ENCODE measurements at regions not wholly inside any gene's neighbourhood (a gene's known extent, or its start where the extent isn't known, plus 50 kb on each side); places are given as distances from the start of the nearest gene placed in this dataset.
A peak's percentile ranks its signal among the peaks of the same experiment; 100 is the strongest.

DNA sequence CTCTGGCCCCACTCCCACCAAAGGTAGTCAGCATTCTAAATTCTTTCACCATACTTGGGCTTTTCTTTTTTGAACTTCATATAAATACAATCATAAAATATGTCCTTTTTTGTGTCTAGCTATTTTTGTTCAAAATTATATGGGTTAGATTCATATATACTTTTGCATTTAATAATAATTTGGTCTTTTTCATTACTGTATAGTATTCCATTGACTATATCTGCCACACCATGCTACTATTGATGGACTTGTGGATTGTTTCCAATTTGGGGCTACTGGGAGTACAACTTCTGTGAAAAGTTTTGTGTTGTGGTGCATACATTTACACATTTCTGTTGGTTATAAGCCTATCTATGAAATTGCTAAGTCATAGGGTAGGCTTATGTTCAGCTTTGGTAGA lies 85.7 kb downstream of the GLUL start:
- H3K27me3 Mint-ChIP-seq, result no peaks in the 10 kb centered on the region
- DNase-seq (ENCODE audit: extremely low spot score, unreplicated experiment), result no peak
- no peak overlapping the region for H3K27ac Mint-ChIP-seq
- H3K36me3 Mint-ChIP-seq, result no peaks in the 10 kb centered on the region
- no peak overlapping the region for H3K4me3 Mint-ChIP-seq
- no peaks in the 10 kb centered on the region for H3K9me3 Mint-ChIP-seq
- peaks cover 31% of the 10 kb centered on the region for H3K4me1 Mint-ChIP-seq (ENCODE audit: unreplicated experiment)
- TF ChIP-seq, protein P1, sequence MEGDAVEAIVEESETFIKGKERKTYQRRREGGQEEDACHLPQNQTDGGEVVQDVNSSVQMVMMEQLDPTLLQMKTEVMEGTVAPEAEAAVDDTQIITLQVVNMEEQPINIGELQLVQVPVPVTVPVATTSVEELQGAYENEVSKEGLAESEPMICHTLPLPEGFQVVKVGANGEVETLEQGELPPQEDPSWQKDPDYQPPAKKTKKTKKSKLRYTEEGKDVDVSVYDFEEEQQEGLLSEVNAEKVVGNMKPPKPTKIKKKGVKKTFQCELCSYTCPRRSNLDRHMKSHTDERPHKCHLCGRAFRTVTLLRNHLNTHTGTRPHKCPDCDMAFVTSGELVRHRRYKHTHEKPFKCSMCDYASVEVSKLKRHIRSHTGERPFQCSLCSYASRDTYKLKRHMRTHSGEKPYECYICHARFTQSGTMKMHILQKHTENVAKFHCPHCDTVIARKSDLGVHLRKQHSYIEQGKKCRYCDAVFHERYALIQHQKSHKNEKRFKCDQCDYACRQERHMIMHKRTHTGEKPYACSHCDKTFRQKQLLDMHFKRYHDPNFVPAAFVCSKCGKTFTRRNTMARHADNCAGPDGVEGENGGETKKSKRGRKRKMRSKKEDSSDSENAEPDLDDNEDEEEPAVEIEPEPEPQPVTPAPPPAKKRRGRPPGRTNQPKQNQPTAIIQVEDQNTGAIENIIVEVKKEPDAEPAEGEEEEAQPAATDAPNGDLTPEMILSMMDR (conservative IDR thresholded peaks at IDR 0.05), result no peak

DNA sequence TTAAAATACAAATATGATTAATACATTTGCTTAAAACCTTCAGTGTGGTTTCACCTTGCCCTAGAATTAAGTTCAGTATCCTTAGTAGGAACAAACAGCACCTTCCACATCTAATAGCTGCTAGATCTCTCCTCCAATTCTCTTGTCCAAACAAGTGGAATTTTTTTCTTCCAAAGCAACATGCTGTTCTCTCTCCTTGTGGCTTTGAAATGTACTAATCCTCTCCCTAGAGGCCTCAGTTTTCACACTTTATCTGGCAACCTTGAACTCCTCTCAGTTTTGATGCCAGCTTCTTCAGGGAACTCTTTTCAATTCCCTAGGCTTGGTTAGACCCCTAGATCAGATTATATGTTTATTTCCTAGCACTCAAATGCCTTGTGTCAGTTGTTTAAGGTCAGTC lies 87.0 kb downstream of the GLUL start:
- peaks cover 35% of the 10 kb centered on the region for H3K4me1 Mint-ChIP-seq (ENCODE audit: unreplicated experiment)

DNA sequence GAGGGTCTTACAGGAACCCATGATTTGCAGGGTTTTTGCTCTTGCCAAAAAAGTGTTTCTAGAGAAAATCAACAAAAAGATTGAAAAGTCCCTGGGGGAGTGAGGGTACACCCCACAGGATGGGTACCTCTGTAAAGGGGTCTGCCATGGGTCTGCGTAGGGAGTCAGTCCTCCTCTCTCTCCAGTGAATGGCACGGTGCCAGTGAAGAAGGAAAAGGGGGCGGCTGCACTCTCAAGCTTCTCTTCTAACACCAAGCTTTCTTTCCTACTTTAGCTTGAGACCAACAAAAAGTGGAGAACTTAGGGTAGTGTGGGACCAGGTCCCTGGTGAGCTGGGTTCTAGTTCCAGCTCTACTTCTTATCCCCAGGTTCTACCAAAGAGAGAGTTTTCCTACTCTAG lies 87.4 kb downstream of the GLUL start:
- Mint-ChIP-seq H3K36me3 (no peaks in the 10 kb centered on the region), H3K27ac (no peak overlapping the region), H3K4me3 (no peak overlapping the region), H3K4me1 (ENCODE audit: unreplicated experiment) (peaks cover 31% of the 10 kb centered on the region), H3K9me3 (no peaks in the 10 kb centered on the region), H3K27me3 (no peaks in the 10 kb centered on the region)
- DNase-seq (ENCODE audit: extremely low spot score, unreplicated experiment), result no peak
- TF ChIP-seq, protein P1 (conservative IDR thresholded peaks at IDR 0.05), result no peak

More for the DNA sequence above, 87.0 kb downstream of the GLUL start:
- Mint-ChIP-seq H3K9me3 (no peaks in the 10 kb centered on the region), H3K27ac (no peak overlapping the region), H3K27me3 (no peaks in the 10 kb centered on the region), H3K4me3 (no peak overlapping the region), H3K36me3 (no peaks in the 10 kb centered on the region)
- DNase-seq (ENCODE audit: extremely low spot score, unreplicated experiment), result no peak
- TF ChIP-seq, protein P1 (conservative IDR thresholded peaks at IDR 0.05), result no peak

- no peaks in the 10 kb centered on the region for H3K27me3 Mint-ChIP-seq
- no peaks in the 10 kb centered on the region for H3K36me3 Mint-ChIP-seq
- peaks cover 31% of the 10 kb centered on the region for H3K4me1 Mint-ChIP-seq (ENCODE audit: unreplicated experiment)
- no peaks in the 10 kb centered on the region for H3K9me3 Mint-ChIP-seq
- no peak overlapping the region for H3K4me3 Mint-ChIP-seq
- TF ChIP-seq, protein P1 (conservative IDR thresholded peaks at IDR 0.05), result no peak
- DNase-seq (ENCODE audit: extremely low spot score, unreplicated experiment), result no peak
- H3K27ac Mint-ChIP-seq, result no peak overlapping the region
Measured at GRCh38 chr1:182303778-182304177, 87.8 kb downstream of the GLUL start.

DNA sequence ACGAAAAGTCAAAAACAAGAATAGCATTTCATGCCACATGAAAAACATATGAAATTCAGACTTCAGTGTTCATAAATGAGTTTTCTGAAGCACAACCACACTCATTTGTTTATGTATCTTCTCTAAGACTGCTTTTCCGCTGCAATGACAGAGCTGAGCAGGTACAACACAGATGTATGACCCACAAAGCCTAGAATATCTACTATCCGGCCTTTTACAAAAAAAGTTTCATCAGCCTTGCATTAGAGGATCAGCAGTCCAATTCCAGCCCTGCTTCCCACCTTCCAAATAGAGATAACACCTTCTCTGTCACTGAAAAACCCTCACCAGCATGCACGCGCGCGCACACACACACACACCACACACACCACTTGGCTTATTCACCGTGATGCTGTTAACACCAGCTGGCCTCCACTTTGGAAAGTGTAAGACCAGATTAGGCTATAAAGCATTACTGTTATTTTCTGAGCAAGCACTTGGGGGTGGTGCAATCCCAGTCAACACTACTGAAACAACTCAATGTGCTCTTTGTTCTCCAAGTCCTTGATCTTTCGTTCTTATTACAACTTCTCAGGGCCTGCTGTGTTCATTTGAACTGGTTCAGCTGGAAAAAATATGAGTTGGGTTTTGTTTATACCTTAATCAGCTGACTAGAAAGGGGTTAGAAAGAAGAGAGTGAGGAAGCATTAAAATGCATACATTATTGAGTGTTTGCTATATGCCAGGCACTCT lies 90.0 kb downstream of the GLUL start:
- TF ChIP-seq, protein P1 (conservative IDR thresholded peaks at IDR 0.05), result peak; percentile 36
- H3K27me3 Mint-ChIP-seq, result no peaks in the 10 kb centered on the region
- no peak overlapping the region for H3K4me3 Mint-ChIP-seq
- H3K27ac Mint-ChIP-seq, result peak overlapping the region; percentile 5
- no peaks in the 10 kb centered on the region for H3K9me3 Mint-ChIP-seq
- no peaks in the 10 kb centered on the region for H3K36me3 Mint-ChIP-seq
- H3K4me1 Mint-ChIP-seq (ENCODE audit: unreplicated experiment), result peaks cover 31% of the 10 kb centered on the region
- no peak for DNase-seq (ENCODE audit: extremely low spot score, unreplicated experiment)
